ENCODE measurements at regions not wholly inside any gene's neighbourhood (a gene's known extent, or its start where the extent isn't known, plus 50 kb on each side); places are given as distances from the start of the nearest gene placed in this dataset.

DNA sequence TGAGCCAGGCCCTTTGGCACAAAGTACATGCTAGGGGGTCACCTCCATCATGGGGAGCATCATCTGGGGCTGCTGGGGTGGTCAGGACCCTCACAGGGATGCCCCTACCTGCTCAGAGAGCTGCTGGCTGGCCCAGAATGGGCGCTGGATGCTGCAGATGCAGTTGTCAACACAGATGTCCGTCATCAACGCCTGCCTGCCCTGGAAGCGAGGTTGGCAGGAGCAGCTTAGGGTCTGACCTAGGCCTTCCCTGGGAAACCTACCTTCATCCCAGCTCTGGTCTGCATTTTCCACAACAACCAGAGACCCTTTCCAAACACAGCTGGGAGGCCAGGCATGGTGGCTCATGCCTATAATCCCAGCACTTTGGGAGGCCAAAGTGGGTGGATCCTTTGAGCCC is 88.0 kb downstream of the EDN3 start:
- no peak for TF ChIP-seq POLR2A (IDR thresholded peaks at IDR 0.05)
- no peak for TF ChIP-seq EP300 (IDR thresholded peaks at IDR 0.05)
- TF ChIP-seq, protein P1, sequence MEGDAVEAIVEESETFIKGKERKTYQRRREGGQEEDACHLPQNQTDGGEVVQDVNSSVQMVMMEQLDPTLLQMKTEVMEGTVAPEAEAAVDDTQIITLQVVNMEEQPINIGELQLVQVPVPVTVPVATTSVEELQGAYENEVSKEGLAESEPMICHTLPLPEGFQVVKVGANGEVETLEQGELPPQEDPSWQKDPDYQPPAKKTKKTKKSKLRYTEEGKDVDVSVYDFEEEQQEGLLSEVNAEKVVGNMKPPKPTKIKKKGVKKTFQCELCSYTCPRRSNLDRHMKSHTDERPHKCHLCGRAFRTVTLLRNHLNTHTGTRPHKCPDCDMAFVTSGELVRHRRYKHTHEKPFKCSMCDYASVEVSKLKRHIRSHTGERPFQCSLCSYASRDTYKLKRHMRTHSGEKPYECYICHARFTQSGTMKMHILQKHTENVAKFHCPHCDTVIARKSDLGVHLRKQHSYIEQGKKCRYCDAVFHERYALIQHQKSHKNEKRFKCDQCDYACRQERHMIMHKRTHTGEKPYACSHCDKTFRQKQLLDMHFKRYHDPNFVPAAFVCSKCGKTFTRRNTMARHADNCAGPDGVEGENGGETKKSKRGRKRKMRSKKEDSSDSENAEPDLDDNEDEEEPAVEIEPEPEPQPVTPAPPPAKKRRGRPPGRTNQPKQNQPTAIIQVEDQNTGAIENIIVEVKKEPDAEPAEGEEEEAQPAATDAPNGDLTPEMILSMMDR (IDR thresholded peaks at IDR 0.05) = no peak
